Inferior parietal cortex (tissue), 1 donor: ENCODE measurements at regions not wholly inside any gene's neighbourhood (a gene's known extent, or its start where the extent isn't known, plus 50 kb on each side); places are given as distances from the start of the nearest gene placed in this dataset.

ENCODE experiments used
- DNase-seq: peaks from one replicate; pipeline ENCODE4 v3.0.0-alpha.2; 2016; ENCODE audit errors: extremely low spot score

GRCh38 chr6:168884050-168884645, 369.5 kb downstream of the THBS2 start:
- DNase-seq: no peak

- DNase-seq: no peak
Measured at GRCh38 chr6:168883410-168884049, 370.1 kb downstream of the THBS2 start.

GRCh38 chr6:168880271-168880670, 373.4 kb downstream of the THBS2 start:
- DNase-seq: no peak

- DNase-seq: no peak
Measured at GRCh38 chr6:168877821-168878282, 375.8 kb downstream of the THBS2 start.

- no peak for DNase-seq
Measured at GRCh38 chr6:168876956-168877355, 376.7 kb downstream of the THBS2 start.

- DNase-seq: no peak
Measured at GRCh38 chr6:168875811-168876576, 377.7 kb downstream of the THBS2 start.

- DNase-seq: no peak
Measured at GRCh38 chr6:168874637-168875036, 379.0 kb downstream of the THBS2 start.

- no peak for DNase-seq
Measured at GRCh38 chr6:168873278-168874190, 380.1 kb downstream of the THBS2 start.

- no peak for DNase-seq
Measured at GRCh38 chr6:168871642-168872315, 381.9 kb downstream of the THBS2 start.

- DNase-seq: no peak
Measured at GRCh38 chr6:168870982-168871381, 382.7 kb downstream of the THBS2 start.

GRCh38 chr6:168867247-168868102, 386.2 kb downstream of the THBS2 start:
- no peak for DNase-seq

GRCh38 chr6:168866534-168866933, 387.1 kb downstream of the THBS2 start:
- DNase-seq: no peak

- DNase-seq: no peak
Measured at GRCh38 chr6:168865522-168865921, 388.1 kb downstream of the THBS2 start.

- DNase-seq: peak; percentile 73
Measured at GRCh38 chr6:168864541-168865460, 388.8 kb downstream of the THBS2 start.

GRCh38 chr6:168863467-168863866, 390.2 kb downstream of the THBS2 start:
- DNase-seq: no peak

- DNase-seq: no peak
Measured at GRCh38 chr6:168862346-168862980, 391.2 kb downstream of the THBS2 start.

GRCh38 chr6:168860987-168861386, 392.7 kb downstream of the THBS2 start:
- DNase-seq: no peak

GRCh38 chr6:168860341-168860740, 393.3 kb downstream of the THBS2 start:
- no peak for DNase-seq

GRCh38 chr6:168858926-168859325, 394.7 kb downstream of the THBS2 start:
- DNase-seq: no peak
